ENCODE measurements at regions not wholly inside any gene's neighbourhood (a gene's known extent, or its start where the extent isn't known, plus 50 kb on each side); places are given as distances from the start of the nearest gene placed in this dataset.

GRCh38 chr6:128595544-128595943 is 75.1 kb upstream of the PTPRK start:
- TF ChIP-seq CTCF (IDR thresholded peaks at IDR 0.05) (no peak), POLR2A (IDR thresholded peaks at IDR 0.05) (no peak)

Data from thyroid gland (tissue), 4 donors.